GM20431 (cell line): ENCODE measurements at regions not wholly inside any gene's neighbourhood (a gene's known extent, or its start where the extent isn't known, plus 50 kb on each side); places are given as distances from the start of the nearest gene placed in this dataset.

ENCODE experiments used
- in situ Hi-C: fragments of 300-500 bp; cut with MseI, MboI; formaldehyde crosslinking; loops from one replicate; pipeline ENCODE4 v1.15.0; 2020; ENCODE audit warnings: low sequenced_read_pairs; ENCODE audit not compliant: unreplicated experiment

GRCh38 chr10:24153031-24153430 is 55.9 kb upstream of the KIAA1217 start:
- in situ Hi-C loops, result no loop called here

GRCh38 chr10:24153537-24153936 is 55.4 kb upstream of the KIAA1217 start:
- in situ Hi-C loops, result no loop called here

- in situ Hi-C loops, result no loop called here
These were observed 52.3 kb upstream of the KIAA1217 start for GRCh38 chr10:24156686-24157085.

GRCh38 chr10:24157567-24157966 is 51.4 kb upstream of the KIAA1217 start:
- in situ Hi-C loops, result no loop called here
